HG03066 (cell line): ENCODE measurements at regions not wholly inside any gene's neighbourhood (a gene's known extent, or its start where the extent isn't known, plus 50 kb on each side); places are given as distances from the start of the nearest gene placed in this dataset.

Experiments
- ATAC-seq: cut with Tn5 transposase; IDR thresholded peaks from one replicate; pipeline ENCODE4 v1.9.1; 2021; ENCODE audit warnings: low read depth; ENCODE audit not compliant: unreplicated experiment

DNA sequence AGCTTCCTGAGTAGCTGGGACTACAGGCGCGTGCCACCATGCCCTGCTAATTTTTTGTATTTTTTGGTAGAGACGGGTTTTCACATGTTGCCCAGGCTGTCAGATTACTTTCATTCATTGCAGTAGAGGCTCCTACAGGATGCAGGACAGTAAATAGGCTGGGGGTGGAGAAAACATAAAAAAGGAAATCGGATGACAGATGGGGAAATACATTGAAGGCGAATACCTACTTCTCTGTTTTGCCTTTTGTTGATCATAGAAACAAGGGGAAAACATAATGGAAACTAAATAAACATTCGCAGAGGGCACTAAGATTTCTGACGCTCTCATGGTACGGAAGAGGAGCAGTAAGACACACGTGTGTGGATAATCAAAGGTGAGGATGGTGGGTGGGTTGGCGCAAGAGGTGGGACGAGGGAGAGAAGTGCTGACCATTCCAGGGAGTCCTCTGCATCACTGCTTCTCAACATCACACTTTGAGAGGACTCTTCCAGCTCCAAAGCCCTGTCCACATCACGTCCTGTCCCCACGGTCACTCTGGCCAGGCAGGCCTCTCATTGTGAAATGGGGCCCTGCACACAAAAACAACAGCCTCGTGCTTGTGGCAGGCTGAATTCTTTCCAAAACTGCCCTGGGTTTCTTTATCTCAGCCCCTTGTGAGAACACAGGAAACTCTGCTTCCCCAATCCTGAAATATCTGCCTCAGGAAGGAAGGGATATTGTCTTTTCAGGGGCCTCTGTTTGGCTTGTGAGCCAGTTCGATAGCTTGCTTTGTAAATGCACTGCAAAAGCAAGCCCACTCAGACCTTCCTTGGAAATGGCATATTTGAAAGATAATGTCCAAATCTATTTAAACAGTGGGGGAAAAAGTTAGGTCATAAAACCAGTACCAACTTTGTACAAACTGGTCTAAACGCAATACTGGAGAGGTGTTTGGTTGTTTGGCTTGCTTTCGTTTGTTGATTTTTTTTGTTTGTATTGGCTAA, 188.5 kb downstream of the FOXO1 start:
- no peak for ATAC-seq

DNA sequence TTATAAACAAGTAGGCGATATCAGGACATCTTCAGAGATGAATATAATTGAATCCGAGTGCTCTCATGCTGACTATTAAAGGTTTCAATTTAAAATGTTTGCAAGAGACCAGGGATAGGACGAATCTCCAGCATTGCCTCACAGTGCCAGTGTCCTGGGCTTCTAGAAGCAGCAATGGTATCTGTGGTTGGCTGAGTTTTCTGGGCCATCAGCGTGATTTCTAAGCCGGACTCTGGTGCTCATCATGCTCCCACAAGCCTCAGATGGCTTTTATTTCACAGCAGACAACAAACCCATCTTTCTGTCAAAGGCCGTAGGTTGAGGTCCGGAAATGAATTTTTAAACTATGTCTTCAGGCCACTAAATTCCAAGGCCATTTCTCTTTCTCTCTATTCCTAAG, 187.7 kb downstream of the FOXO1 start:
- ATAC-seq: no peak

DNA sequence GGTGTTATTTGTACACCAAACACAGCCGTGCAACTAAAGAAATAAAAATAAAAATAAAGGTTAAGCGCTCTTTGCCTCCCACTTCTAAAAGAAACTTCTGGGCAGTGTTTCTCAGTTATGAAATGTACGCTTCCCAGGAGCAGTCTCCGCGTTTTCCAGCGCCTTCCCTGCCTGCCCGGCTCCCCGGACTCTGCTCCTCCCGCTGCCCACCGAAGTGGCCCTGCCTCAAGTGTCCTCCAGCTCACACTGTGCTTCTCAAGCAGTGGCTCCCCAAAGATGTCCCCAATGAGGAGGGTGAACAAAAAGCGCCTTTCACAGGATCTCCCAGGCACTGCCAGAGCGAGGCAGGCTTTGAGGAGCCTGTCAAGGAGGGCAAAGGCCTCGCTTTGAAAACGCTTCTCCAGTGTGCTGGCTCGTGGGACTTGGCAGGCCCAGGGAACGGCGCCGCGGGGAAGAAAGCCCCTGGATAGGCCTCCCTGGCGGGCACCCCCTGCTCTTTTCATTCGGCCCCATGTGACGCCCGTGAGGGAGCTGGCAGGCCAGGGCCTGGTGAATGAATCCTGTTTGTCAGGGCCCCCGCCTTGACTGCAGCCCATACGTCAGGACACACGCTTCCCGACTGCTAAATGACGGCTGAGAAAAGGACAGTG, 187.1 kb downstream of the FOXO1 start:
- ATAC-seq: no peak

DNA sequence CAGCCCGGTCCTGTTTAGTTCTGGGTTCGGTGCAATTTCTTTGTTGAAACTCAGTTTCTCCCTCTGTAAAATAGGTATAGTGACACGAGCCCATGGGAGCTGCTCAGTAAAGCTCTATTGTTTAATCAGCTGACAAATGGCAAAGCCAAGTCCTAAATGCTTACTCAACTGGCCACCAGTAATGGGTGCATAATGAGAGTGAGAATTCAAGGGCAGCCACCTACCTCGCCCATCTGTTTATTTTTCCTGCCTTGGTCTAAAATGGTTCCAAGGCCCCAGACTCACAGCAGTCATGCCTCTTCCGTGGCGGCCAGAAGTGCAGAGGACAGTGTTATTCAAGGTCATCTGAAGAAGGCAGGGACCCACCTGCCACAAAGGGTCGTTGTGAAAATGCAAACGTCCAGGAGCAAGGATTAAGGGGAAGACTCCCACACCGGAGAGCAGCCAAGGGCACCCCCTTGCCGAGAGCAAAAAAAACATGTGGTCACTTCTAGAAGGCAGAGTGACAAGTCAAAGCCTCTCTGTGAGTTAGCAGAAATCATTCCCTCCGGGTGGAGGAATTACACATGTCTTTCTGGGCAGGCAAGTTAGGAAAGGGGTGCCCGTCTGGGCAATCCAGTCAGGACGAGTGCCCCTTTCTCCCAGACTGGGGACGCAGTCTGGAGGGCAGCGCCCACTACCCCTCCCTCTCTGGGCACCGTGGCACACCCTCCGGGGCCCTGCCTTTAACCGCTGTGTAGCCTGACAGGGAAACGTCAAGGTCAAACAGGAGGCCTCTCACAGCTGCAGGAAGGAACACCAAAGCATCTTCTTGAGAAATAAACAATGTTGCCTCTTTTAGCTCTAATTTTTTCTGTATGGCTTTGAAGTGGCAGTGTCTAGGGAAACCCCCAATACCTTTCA, 186.2 kb downstream of the FOXO1 start:
- ATAC-seq: no peak

GRCh38 chr13:40480915-40481516, 185.4 kb downstream of the FOXO1 start:
- no peak for ATAC-seq

- ATAC-seq: no peak
Observed at GRCh38 chr13:40483601-40484000, 182.8 kb downstream of the FOXO1 start.

DNA sequence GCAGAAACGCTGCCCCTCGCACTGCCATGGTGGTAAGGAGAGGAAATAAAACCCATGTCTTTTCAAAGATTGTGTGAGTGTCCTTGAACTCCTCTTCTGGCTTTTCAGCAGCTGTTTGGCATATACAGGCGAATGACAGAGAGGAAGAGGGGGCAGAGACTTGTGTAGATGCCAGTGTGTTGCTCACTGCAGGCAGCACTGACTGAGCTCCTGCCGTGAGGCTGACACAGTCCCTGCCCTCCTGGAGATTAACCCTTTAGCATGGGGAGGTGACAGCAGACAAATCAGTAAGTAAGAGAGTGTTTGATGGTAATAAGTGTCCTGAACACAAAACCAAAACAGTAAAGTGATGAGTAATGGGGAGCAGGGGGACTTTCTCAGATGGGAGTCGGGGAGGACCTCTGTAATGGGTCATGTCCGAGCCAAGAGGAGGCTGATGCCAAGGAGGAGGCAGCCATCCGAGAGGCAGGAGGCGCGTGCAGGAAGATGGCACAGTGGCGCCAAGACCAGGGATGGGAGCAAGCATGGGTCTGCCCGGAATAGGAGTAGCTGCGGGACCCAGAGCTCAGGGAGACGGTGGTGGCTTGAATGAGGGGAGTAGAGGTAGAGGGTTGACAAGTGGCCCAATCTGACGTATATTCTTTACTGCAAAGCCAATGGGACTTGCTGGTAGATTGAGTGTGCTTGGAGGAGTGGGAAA, 182.2 kb downstream of the FOXO1 start:
- ATAC-seq: no peak

- ATAC-seq: no peak
Observed at GRCh38 chr13:40484974-40485373, 181.5 kb downstream of the FOXO1 start.

DNA sequence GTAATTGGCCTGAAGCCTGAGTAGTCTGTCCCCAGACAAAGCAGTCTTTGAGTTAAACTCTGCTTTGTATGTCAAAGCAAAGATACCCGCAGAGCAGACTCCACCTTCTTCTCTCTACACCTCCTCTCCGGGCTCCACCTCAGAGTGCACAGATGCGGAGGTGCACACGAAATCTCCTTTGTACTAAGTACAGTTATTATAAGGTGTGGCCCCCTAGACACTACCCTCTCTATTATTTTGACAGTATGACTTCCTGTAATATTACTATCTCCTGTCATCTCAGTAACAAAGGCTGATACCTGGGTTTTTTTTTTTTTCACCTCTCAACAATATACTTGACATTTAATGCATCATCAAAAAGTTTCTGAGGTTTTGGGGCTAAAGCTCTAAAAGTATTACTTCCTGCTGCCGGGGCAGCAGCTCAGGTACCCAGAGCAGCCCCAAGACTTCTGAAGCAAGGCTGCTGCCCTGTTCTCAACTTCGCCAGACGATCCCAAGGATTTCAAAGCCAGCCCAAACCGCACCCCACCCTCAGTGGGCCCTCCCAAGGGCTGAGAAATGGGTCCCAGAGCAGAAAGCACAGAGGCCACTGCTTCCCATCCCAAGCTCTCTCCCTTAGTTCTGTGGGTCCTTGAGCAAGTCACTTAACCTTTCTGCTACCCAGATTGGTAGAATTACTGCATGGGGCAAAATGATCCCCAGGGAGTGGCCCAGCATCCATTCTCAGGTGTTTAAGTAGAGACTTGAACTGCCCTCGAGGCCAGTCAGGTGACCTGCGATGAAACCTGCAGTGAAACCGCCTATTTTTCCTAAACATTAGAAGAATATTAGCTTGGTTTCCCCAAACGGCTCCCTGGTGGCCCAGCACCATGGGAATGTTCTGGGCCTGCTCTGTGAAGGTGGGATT, 180.6 kb downstream of the FOXO1 start:
- no peak for ATAC-seq

DNA sequence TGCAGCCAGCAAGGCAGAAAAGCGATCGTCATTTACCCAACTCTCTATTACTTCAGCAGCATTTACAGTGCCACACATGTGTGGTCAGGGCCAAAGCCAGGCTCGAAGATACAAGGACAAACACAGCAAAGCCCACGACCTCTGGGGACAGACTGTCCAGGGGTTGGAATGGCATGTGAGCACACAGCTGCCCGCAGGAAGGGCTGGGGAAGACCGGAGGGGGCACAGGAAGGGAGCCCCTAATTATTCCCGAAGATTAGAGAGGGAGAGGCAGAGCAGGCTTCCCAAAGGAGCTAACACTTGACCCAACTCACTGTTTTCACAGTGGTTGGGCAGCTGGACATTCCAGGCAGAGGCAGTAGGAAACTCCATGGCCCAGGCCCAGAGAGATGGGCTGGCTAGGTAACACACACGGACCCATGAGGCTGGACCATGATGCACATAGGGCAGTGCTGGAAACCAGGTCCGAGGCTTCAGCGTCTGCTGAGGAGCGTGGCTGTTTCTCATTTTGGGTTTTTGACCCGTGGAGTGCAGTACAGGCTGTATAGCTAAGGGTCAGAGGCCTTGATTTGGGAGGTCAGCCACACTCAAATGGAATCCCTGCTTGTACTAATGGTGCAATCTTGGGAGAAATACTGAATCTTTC, 179.8 kb downstream of the FOXO1 start:
- no peak for ATAC-seq

GRCh38 chr13:40488869-40489391, 177.5 kb downstream of the FOXO1 start:
- no peak for ATAC-seq

GRCh38 chr13:40490086-40490758, 176.2 kb downstream of the FOXO1 start:
- no peak for ATAC-seq

DNA sequence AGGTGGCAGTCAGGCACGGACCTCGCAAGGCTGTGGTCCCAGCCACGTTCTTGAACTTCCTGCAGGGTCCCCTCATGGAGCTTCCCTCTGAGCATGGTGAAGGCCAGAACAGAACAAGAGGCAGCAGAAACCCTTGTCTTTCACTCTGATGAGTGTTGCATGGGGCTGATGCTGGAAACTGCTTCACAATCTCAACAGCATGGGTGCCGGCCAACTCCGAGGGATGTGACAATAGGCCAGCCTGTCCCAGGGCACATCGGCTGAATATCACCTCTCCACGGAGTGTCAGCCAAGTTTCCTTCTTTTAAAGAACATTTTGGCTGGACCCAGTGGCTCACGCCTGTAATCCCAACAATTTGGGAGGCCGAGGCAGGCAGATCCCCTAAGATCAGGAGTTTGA, 173.9 kb downstream of the FOXO1 start:
- ATAC-seq: no peak

GRCh38 chr13:40494513-40494912, 171.9 kb downstream of the FOXO1 start:
- no peak for ATAC-seq

- ATAC-seq: no peak
Observed at GRCh38 chr13:40494946-40495620, 171.4 kb downstream of the FOXO1 start.

- no peak for ATAC-seq
Observed at GRCh38 chr13:40495621-40496001, 170.8 kb downstream of the FOXO1 start.
